ENCODE measurements at regions not wholly inside any gene's neighbourhood (a gene's known extent, or its start where the extent isn't known, plus 50 kb on each side); places are given as distances from the start of the nearest gene placed in this dataset.
A peak's percentile ranks its signal among the peaks of the same experiment; 100 is the strongest.
"Not testable (repeated sequence)": the region's sequence is repeated elsewhere in the genome, so short reads cannot be mapped to it uniquely, and the experiment has no call there.

DNA sequence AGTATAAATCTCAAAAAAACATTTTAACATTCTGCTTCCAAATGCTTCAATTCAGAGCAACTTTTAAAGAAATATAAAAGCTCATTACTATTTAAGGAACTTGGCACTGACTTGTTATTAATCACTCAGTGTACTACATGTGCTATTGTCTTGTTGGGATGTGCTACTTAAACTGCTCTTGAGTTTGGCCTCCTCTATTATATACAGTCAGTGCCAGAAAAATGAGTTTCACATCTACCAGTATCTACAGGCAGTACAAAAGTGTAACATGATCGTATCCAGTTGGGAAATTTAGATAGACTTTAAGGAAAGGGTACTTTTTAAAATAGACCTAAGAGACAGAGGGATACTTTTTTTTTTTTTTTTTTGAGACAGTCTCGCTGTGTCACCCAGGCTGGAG lies 627.3 kb upstream of the SLC35B3 start:
- Histone ChIP-seq H3K9me3 (ENCODE audit: control insufficient read depth in 2 of 2, insufficient read depth in 1 of 2, low read length in 1 of 2) (no peaks in the 10 kb centered on the region), H3K4me3 (ENCODE audit: low read length in 2 of 2) (no peak overlapping the region), H3K27ac (ENCODE audit: low read depth in 1 of 2, low read length in 1 of 2) (no peak overlapping the region), H3K27me3 (ENCODE audit: control insufficient read depth in 2 of 2, insufficient read depth in 1 of 2, low read length in 1 of 2) (no peaks in the 10 kb centered on the region), H3K36me3 (ENCODE audit: control insufficient read depth in 2 of 2, insufficient read depth in 2 of 2, low read length in 1 of 2) (no peaks in the 10 kb centered on the region), H3K4me1 (ENCODE audit: control insufficient read depth in 2 of 2, insufficient read depth in 2 of 2, low read length in 2 of 2) (no peaks in the 10 kb centered on the region)
- 92% methylated on average over 2 of the region's 2 CpGs for WGBS
- no peak for DNase-seq (ENCODE audit: low read depth in 6 of 9, low spot score in 9 of 9)

DNA sequence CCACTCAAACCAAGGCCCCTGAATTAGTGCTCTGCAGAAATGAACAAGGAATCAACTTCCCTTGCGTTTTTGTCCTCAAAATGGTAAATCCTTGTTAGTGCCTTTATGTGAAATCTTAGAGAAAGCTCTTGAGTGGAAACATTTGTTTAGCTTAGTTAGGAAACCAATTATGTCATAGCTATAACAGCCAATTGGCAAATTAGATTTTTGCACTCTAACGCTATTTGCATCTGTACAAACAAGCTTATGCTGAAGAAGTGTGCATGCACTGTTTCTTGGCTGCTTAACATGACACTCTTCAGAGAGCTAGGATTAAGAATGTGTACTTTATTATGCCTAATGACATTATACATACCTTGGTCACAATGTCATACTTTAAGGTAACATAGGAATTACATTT lies 622.6 kb upstream of the SLC35B3 start:
- Histone ChIP-seq H3K9me3 (ENCODE audit: control insufficient read depth in 2 of 2, insufficient read depth in 1 of 2, low read length in 1 of 2) (no peaks in the 10 kb centered on the region), H3K4me3 (ENCODE audit: low read length in 2 of 2) (no peak overlapping the region), H3K36me3 (ENCODE audit: control insufficient read depth in 2 of 2, insufficient read depth in 2 of 2, low read length in 1 of 2) (no peaks in the 10 kb centered on the region), H3K27me3 (ENCODE audit: control insufficient read depth in 2 of 2, insufficient read depth in 1 of 2, low read length in 1 of 2) (no peaks in the 10 kb centered on the region), H3K4me1 (ENCODE audit: control insufficient read depth in 2 of 2, insufficient read depth in 2 of 2, low read length in 2 of 2) (no peaks in the 10 kb centered on the region), H3K27ac (ENCODE audit: low read depth in 1 of 2, low read length in 1 of 2) (no peak overlapping the region)
- WGBS: 95% methylated on average over 2 of the region's 2 CpGs
- DNase-seq (ENCODE audit: low read depth in 6 of 9, low spot score in 9 of 9): no peak

DNA sequence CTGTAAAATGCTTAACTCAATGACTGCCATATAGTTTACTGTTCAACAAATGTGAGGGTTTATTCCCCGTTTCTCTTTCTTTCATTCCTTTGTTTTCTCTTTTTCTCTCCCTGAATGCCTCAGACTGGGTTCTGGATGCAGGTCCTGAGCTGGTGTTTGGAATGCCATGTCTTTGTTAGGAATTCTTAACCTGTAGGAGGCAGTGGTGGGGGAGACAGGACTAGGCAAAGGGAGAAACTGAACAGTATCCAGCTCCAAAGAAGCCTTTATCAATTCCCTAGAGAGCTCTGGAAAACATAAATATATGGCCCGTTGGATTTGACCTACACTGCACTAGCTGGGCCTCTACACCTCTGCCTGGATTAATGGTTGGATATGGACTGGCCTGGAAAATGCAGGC lies 621.2 kb upstream of the SLC35B3 start:
- 92% methylated on average over 2 of the region's 2 CpGs for WGBS
- DNase-seq (ENCODE audit: low read depth in 6 of 9, low spot score in 9 of 9): no peak
- Histone ChIP-seq H3K4me1 (ENCODE audit: control insufficient read depth in 2 of 2, insufficient read depth in 2 of 2, low read length in 2 of 2) (no peaks in the 10 kb centered on the region), H3K27me3 (ENCODE audit: control insufficient read depth in 2 of 2, insufficient read depth in 1 of 2, low read length in 1 of 2) (no peaks in the 10 kb centered on the region), H3K4me3 (ENCODE audit: low read length in 2 of 2) (no peak overlapping the region), H3K27ac (ENCODE audit: low read depth in 1 of 2, low read length in 1 of 2) (no peak overlapping the region), H3K36me3 (ENCODE audit: control insufficient read depth in 2 of 2, insufficient read depth in 2 of 2, low read length in 1 of 2) (no peaks in the 10 kb centered on the region), H3K9me3 (ENCODE audit: control insufficient read depth in 2 of 2, insufficient read depth in 1 of 2, low read length in 1 of 2) (no peaks in the 10 kb centered on the region)

DNA sequence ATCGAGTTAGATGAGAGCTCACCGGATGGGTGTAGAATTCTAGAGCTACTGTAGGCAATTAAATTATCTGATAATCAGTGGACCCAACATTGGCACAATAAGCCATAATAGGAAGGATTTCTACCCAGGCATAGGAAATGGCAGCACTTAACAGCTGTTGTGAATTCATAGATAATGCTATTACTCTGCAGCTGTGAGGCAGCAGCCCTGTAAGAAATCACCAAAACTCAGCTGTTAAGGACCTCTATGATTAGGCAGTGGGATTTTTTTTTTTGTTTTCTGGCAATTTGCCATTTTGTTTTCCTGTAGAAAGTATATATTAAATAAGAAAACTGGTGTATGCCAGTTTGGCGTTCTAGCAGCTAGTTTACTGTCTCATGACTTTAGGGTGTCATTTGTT lies 609.1 kb upstream of the SLC35B3 start:
- Histone ChIP-seq H3K4me3 (ENCODE audit: low read length in 2 of 2) (no peak overlapping the region), H3K27ac (ENCODE audit: low read depth in 1 of 2, low read length in 1 of 2) (no peak overlapping the region), H3K36me3 (ENCODE audit: control insufficient read depth in 2 of 2, insufficient read depth in 2 of 2, low read length in 1 of 2) (no peaks in the 10 kb centered on the region), H3K27me3 (ENCODE audit: control insufficient read depth in 2 of 2, insufficient read depth in 1 of 2, low read length in 1 of 2) (no peaks in the 10 kb centered on the region), H3K9me3 (ENCODE audit: control insufficient read depth in 2 of 2, insufficient read depth in 1 of 2, low read length in 1 of 2) (peaks cover 0 to 13% of the 10 kb centered on the region in 2 donors), H3K4me1 (ENCODE audit: control insufficient read depth in 2 of 2, insufficient read depth in 2 of 2, low read length in 2 of 2) (no peaks in the 10 kb centered on the region)
- WGBS: 96% methylated on average over 3 of the region's 3 CpGs
- no peak for DNase-seq (ENCODE audit: low read depth in 6 of 9, low spot score in 9 of 9)

DNA sequence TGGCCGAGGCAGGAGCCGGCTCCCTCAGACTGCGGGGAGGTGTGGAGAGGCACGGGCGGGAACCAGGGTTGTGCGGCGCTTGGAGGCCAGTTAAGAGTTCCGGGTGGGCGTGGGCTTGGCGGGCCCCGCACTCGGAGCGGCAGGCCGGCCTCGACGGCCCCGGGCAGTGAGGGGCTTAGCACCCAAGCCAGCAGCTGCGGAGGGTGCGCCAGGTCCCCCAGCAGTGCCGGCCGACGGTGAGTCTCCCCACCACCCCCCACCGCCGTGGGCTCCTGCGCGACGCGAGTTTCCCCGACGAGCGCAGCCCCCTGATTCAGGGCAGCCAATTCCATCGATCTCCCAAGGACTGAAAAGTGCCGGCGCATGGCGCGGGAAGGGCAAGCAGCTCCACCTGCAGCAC lies 605.4 kb upstream of the SLC35B3 start:
- Histone ChIP-seq H3K27ac (ENCODE audit: low read depth in 1 of 2, low read length in 1 of 2) (no peak overlapping the region), H3K9me3 (ENCODE audit: control insufficient read depth in 2 of 2, insufficient read depth in 1 of 2, low read length in 1 of 2) (peaks cover 0 to 13% of the 10 kb centered on the region in 2 donors), H3K4me1 (ENCODE audit: control insufficient read depth in 2 of 2, insufficient read depth in 2 of 2, low read length in 2 of 2) (no peaks in the 10 kb centered on the region), H3K4me3 (ENCODE audit: low read length in 2 of 2) (no peak overlapping the region), H3K36me3 (ENCODE audit: control insufficient read depth in 2 of 2, insufficient read depth in 2 of 2, low read length in 1 of 2) (no peaks in the 10 kb centered on the region), H3K27me3 (ENCODE audit: control insufficient read depth in 2 of 2, insufficient read depth in 1 of 2, low read length in 1 of 2) (no peaks in the 10 kb centered on the region)
- no peak for DNase-seq (ENCODE audit: low read depth in 6 of 9, low spot score in 9 of 9)
- WGBS: 99% methylated on average over 36 of the region's 36 CpGs

DNA sequence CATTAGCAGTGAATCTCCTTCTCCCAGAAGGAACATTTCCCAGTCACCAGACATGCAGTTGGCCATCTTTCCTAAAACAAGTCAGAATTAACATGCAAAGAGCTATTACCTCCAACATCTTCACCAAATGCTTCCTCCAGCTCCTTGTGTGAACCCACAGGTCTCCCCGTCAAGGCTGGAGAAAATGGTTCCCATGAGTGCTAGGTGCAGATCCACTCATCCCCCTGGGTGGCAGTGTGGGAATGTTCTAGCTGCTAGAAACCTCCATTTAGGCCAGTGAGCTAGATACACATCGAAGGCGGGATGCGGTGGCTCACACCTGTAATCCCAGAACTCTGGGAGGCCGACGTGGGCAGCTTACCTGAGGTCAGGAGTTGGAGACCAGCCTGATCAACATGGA lies 603.9 kb upstream of the SLC35B3 start:
- WGBS: 96% methylated on average over 6 of the region's 6 CpGs
- Histone ChIP-seq H3K9me3 (ENCODE audit: control insufficient read depth in 2 of 2, insufficient read depth in 1 of 2, low read length in 1 of 2) (peaks cover 0 to 13% of the 10 kb centered on the region in 2 donors), H3K4me3 (ENCODE audit: low read length in 2 of 2) (no peak overlapping the region), H3K27me3 (ENCODE audit: control insufficient read depth in 2 of 2, insufficient read depth in 1 of 2, low read length in 1 of 2) (no peaks in the 10 kb centered on the region), H3K36me3 (ENCODE audit: control insufficient read depth in 2 of 2, insufficient read depth in 2 of 2, low read length in 1 of 2) (no peaks in the 10 kb centered on the region), H3K4me1 (ENCODE audit: control insufficient read depth in 2 of 2, insufficient read depth in 2 of 2, low read length in 2 of 2) (no peaks in the 10 kb centered on the region), H3K27ac (ENCODE audit: low read depth in 1 of 2, low read length in 1 of 2) (no peak overlapping the region)
- DNase-seq (ENCODE audit: low read depth in 6 of 9, low spot score in 9 of 9): no peak

DNA sequence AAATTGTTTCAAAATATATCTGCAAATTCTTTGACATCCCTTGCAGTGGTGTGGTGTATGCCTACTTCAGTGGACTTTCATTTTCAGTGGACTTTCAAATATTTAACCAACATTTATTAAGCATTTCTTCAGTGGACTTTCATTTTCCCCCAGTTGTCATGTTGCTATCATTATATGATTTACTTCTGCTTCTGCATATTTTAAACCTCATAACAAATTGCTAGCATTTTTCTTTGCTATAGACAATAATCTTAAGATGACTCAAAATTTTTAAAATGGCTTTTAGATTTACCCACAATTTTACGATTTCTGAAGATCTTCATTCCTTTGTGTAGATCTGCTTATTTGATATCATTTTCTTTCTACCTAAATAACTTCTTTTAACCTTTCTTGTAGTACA lies 592.7 kb upstream of the SLC35B3 start:
- Histone ChIP-seq H3K9me3 (ENCODE audit: control insufficient read depth in 2 of 2, insufficient read depth in 1 of 2, low read length in 1 of 2) (no peaks in the 10 kb centered on the region), H3K27me3 (ENCODE audit: control insufficient read depth in 2 of 2, insufficient read depth in 1 of 2, low read length in 1 of 2) (no peaks in the 10 kb centered on the region), H3K36me3 (ENCODE audit: control insufficient read depth in 2 of 2, insufficient read depth in 2 of 2, low read length in 1 of 2) (no peaks in the 10 kb centered on the region), H3K4me3 (ENCODE audit: low read length in 2 of 2) (no peak overlapping the region), H3K4me1 (ENCODE audit: control insufficient read depth in 2 of 2, insufficient read depth in 2 of 2, low read length in 2 of 2) (no peaks in the 10 kb centered on the region), H3K27ac (ENCODE audit: low read depth in 1 of 2, low read length in 1 of 2) (no peak overlapping the region)
- 81% methylated on average over 1 of the region's 1 CpG for WGBS
- DNase-seq (ENCODE audit: low read depth in 6 of 9, low spot score in 9 of 9): no peak

DNA sequence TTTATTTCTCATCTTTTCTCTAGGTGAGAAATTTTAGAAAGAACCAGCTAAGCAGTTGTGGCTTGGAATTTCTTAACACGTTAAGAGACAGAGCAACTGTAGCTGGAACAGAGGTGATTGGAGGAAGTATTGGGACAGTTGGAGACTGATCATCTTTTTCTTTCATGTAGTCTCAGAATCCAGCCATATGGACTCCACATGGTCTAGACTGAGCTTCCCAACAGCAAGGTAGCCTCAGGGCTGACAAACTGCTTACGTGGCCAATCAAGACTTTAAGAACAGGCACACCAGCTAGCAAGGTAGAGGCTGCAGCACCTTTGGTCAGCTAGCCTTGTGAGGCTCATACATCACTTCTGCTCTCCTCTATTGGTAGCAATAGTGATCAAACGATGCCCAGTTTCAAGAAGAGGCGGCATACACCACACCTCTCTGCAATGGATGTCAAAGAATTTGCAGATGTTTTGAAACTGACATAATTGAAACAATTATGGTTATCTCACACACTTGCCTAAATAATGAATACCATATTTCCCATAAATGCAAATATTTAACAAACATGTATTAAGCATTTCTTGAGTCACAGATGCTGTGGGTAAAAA lies 590.5 kb upstream of the SLC35B3 start:
- WGBS: 83% methylated on average over 4 of the region's 4 CpGs
- Histone ChIP-seq H3K36me3 (ENCODE audit: control insufficient read depth in 2 of 2, insufficient read depth in 2 of 2, low read length in 1 of 2) (no peaks in the 10 kb centered on the region), H3K4me3 (ENCODE audit: low read length in 2 of 2) (no peak overlapping the region), H3K27ac (ENCODE audit: low read depth in 1 of 2, low read length in 1 of 2) (no peak overlapping the region), H3K4me1 (ENCODE audit: control insufficient read depth in 2 of 2, insufficient read depth in 2 of 2, low read length in 2 of 2) (no peaks in the 10 kb centered on the region), H3K9me3 (ENCODE audit: control insufficient read depth in 2 of 2, insufficient read depth in 1 of 2, low read length in 1 of 2) (no peaks in the 10 kb centered on the region), H3K27me3 (ENCODE audit: control insufficient read depth in 2 of 2, insufficient read depth in 1 of 2, low read length in 1 of 2) (no peaks in the 10 kb centered on the region)
- DNase-seq (ENCODE audit: low read depth in 6 of 9, low spot score in 9 of 9): no peak

DNA sequence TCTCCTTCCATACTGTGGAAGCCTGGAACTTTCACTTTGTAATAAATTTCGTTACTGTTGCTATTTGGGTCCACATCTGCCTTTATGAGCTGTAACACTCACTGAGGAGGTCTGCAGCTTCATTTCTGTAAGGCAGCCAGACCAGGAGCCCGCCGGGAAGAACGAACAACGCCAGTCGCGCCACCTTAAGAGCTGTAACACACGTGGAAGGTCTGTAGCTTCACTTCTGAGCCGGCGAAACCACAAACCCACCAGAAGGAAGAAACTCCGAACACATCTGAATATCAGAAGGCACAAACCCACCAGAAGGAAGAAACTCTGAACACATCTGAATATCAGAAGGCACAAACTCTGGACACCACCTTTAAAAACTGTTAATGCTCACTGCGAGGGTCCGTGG lies 589.9 kb upstream of the SLC35B3 start:
- DNase-seq (ENCODE audit: low read depth in 6 of 9, low spot score in 9 of 9): peak in 4 of 9 donors; percentile 2 to 47 (median 8)
- Histone ChIP-seq H3K27ac (ENCODE audit: low read depth in 1 of 2, low read length in 1 of 2) (no peak overlapping the region), H3K36me3 (ENCODE audit: control insufficient read depth in 2 of 2, insufficient read depth in 2 of 2, low read length in 1 of 2) (no peaks in the 10 kb centered on the region), H3K9me3 (ENCODE audit: control insufficient read depth in 2 of 2, insufficient read depth in 1 of 2, low read length in 1 of 2) (no peaks in the 10 kb centered on the region), H3K4me1 (ENCODE audit: control insufficient read depth in 2 of 2, insufficient read depth in 2 of 2, low read length in 2 of 2) (no peaks in the 10 kb centered on the region), H3K27me3 (ENCODE audit: control insufficient read depth in 2 of 2, insufficient read depth in 1 of 2, low read length in 1 of 2) (no peaks in the 10 kb centered on the region), H3K4me3 (ENCODE audit: low read length in 2 of 2) (no peak overlapping the region)
- 47% methylated on average over 13 of the region's 13 CpGs for WGBS

DNA sequence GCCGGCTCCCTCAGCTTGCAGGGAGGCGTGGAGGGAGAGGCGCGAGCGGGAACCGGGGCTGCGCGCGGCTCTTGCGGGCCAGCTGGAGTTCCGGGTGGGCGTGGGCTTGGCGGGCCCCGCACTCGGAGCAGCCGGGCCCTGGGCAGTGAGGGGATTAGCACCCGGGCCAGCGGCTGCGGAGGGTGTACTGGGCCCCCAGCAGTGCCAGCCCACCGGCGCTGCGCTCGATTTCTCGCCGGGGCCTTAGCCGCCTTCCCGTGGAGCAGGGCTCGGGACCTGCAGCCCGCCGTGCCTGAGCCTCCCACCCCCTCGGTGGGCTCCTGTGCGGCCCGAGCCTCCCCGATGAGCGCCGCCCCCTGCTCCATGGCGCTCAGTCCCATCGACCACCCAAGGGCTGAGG lies 588.9 kb upstream of the SLC35B3 start:
- not testable (repeated sequence) for DNase-seq (ENCODE audit: low read depth in 6 of 9, low spot score in 9 of 9); H3K27ac ChIP-seq (ENCODE audit: low read depth in 1 of 2, low read length in 1 of 2); H3K4me1 ChIP-seq (ENCODE audit: control insufficient read depth in 2 of 2, insufficient read depth in 2 of 2, low read length in 2 of 2); H3K9me3 ChIP-seq (ENCODE audit: control insufficient read depth in 2 of 2, insufficient read depth in 1 of 2, low read length in 1 of 2); H3K36me3 ChIP-seq (ENCODE audit: control insufficient read depth in 2 of 2, insufficient read depth in 2 of 2, low read length in 1 of 2); H3K4me3 ChIP-seq (ENCODE audit: low read length in 2 of 2); H3K27me3 ChIP-seq (ENCODE audit: control insufficient read depth in 2 of 2, insufficient read depth in 1 of 2, low read length in 1 of 2)
- WGBS: 96% methylated on average over 38 of the region's 38 CpGs

Data from thymus (tissue), 11 donors.